ENCODE measurements at regions not wholly inside any gene's neighbourhood (a gene's known extent, or its start where the extent isn't known, plus 50 kb on each side); places are given as distances from the start of the nearest gene placed in this dataset.

DNA sequence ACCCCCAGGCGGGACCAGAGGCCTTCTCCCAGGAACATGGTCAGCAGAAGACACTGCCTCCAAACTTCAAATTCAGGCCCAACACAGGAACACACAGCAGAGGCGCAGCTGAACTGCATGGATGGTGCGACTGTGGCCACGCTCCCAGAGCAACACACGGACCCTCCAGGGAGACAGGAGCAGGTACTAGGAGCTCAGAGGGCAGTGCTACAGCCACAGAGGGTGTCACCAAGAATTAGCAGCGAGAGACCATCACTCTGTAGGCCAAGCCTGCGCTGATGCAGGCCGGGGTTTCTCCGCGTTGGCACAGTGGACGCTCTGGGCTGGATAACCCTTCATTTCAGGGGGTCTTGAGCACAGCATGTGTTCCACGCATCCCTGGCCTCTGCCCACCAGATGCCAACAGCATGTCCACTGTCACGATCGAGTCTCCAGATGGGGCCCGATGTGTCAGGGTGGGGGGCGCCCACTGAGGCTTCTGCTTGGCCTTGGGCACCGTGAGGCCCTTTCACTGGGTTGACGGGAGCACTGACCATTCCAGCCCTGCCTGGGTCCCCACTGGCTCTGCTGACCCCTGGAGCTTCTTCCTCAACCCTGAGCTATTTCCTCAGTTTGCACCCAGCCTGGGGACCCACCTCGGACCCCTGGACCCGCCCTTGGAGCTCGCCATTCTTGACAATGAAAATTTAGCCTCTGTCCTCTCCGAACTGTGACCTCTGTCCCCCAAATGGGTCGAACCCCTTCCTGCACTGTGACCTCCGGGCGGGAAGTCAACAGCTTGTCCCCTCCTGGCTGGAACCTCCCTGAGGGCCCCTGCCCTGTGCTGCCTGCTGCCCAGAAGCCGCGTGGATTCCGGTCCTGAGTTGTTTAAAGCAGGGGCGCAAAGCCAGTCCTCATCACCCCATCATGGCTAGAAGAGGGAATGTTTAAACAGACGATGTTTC, 239.4 kb downstream of the DLL1 start:
- Histone ChIP-seq H3K9me3 (ENCODE audit: control insufficient read depth, low read length) (no peaks in the 10 kb centered on the region), H3K4me3 (ENCODE audit: insufficient read depth, low read depth, low read length, poor library complexity, severe bottlenecking) (no peak overlapping the region), H3K27ac (ENCODE audit: insufficient read depth, low read length, poor library complexity, severe bottlenecking) (no peak overlapping the region), H3K4me1 (ENCODE audit: control insufficient read depth, insufficient read depth, low read length, poor library complexity, severe bottlenecking) (peaks cover 2% of the 10 kb centered on the region), H3K27me3 (replicated peaks; ENCODE audit: control insufficient read depth, insufficient read depth, low read length, poor library complexity, severe bottlenecking) (no peaks in the 10 kb centered on the region), H3K36me3 (ENCODE audit: control insufficient read depth, insufficient read depth, low read length) (no peaks in the 10 kb centered on the region)
- DNase-seq = no peak

DNA sequence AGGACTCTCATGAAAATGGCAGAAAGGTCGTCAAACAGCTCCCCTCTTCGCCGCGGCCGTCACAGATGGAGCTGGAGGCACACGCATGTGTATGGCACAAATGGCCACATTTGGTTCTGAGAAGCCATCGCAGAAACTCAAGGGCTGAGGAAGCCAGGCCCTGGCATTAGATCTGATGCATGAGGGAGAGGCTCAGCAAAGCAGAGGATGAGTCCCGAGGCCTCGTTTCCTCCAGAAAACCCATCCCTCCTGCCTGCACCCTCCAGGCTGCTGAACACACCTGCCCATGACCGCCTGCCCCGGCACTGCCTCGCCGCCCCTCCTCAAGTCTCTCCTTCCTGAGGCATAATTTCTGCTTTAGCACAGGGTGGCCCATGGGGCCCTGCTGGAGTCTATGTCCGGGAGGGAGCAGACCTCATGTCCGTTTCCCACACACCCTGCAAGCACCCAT, 240.3 kb downstream of the DLL1 start:
- H3K4me3 ChIP-seq (ENCODE audit: insufficient read depth, low read depth, low read length, poor library complexity, severe bottlenecking) = no peak overlapping the region
- H3K36me3 ChIP-seq (ENCODE audit: control insufficient read depth, insufficient read depth, low read length) = no peaks in the 10 kb centered on the region
- no peak overlapping the region for H3K27ac ChIP-seq (ENCODE audit: insufficient read depth, low read length, poor library complexity, severe bottlenecking)
- no peaks in the 10 kb centered on the region for H3K9me3 ChIP-seq (ENCODE audit: control insufficient read depth, low read length)
- DNase-seq = no peak
- no peaks in the 10 kb centered on the region for H3K27me3 ChIP-seq (replicated peaks; ENCODE audit: control insufficient read depth, insufficient read depth, low read length, poor library complexity, severe bottlenecking)
- H3K4me1 ChIP-seq (ENCODE audit: control insufficient read depth, insufficient read depth, low read length, poor library complexity, severe bottlenecking) = peaks cover 2% of the 10 kb centered on the region

DNA sequence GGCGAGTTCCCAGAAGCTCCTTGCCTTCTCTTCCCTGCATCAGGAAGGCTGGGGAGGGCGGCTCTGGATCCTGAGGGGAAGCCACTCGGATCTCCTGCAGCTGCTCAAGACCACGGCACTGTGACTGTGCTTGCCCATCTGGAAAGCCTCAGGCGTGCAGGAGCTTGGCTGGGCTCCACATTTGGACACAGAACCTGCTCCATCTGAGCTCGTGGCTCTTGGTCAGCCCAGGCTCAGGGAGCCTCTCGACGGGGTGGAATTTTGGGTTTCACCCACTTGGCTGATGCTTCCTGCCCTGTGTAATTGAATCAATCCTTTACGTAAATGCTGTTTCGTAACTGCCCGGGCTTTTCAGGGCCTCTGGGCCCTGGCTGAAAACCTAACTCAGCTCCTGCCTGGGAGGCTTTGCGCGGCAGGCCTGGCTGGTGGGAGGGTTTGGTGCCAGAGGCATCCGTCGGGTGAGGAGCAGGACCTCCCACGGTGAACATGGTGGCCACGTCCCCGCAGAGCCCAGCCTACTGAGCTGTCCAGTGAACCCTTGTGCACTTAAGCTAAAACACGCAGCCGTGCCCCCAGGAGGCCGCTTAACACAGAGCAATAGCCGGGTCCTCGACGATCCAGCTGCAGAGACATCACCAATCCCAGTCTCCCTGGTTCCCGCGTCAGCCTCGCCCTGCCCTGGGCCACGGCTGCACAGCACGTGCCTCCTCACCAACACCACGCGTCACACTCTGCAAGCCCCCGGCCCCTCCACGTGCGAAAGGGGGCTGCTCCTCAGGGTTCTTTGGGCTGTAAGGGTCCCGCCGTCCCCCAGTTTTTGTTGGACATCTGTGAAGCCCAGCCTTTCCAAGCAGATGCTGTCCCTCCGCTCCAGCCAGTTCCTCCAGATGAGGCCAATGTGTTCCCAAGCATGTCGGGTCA, 241.0 kb downstream of the DLL1 start:
- no peak for DNase-seq
- no peaks in the 10 kb centered on the region for H3K27me3 ChIP-seq (replicated peaks; ENCODE audit: control insufficient read depth, insufficient read depth, low read length, poor library complexity, severe bottlenecking)

DNA sequence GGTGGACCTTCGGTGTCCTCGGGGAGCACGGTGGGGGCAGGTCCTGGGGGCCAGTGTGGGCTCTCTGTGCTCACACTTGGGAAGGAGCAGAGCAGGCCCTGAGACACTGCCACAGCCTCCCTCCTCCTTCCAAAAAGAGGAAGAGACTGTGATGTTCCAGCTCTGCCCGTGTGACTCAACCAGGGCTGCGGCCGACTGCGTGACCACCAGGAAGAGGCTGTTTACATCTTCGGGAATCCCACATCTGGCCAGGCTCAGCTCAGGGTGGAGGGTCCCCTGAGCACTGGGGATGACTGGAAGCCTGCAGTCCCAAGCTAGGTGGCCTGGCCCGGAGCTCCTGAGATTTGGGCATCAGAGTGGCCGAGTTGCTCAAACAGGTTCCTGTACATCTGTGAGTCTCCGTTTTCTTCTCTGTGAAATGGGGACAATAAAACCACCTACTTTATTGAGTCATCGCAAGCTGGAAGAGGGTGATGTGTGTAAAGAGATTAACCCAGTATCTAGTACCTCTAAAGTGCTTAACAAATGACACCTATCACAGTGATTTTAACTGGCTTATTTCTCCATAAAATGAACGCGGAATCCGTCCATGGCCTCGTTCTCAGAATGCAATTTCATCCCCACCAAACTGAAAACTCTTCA, 242.1 kb downstream of the DLL1 start:
- no peak for DNase-seq
- H3K4me1 ChIP-seq (ENCODE audit: control insufficient read depth, insufficient read depth, low read length, poor library complexity, severe bottlenecking) = peaks cover 2% of the 10 kb centered on the region
- H3K36me3 ChIP-seq (ENCODE audit: control insufficient read depth, insufficient read depth, low read length) = no peaks in the 10 kb centered on the region
- H3K27me3 ChIP-seq (replicated peaks; ENCODE audit: control insufficient read depth, insufficient read depth, low read length, poor library complexity, severe bottlenecking) = no peaks in the 10 kb centered on the region
- H3K27ac ChIP-seq (ENCODE audit: insufficient read depth, low read length, poor library complexity, severe bottlenecking) = no peak overlapping the region
- no peaks in the 10 kb centered on the region for H3K9me3 ChIP-seq (ENCODE audit: control insufficient read depth, low read length)
- H3K4me3 ChIP-seq (ENCODE audit: insufficient read depth, low read depth, low read length, poor library complexity, severe bottlenecking) = no peak overlapping the region

More for the DNA sequence above, 241.0 kb downstream of the DLL1 start:
- no peak overlapping the region for H3K4me3 ChIP-seq (ENCODE audit: insufficient read depth, low read depth, low read length, poor library complexity, severe bottlenecking)
- H3K4me1 ChIP-seq (ENCODE audit: control insufficient read depth, insufficient read depth, low read length, poor library complexity, severe bottlenecking) = peaks cover 2% of the 10 kb centered on the region
- H3K36me3 ChIP-seq (ENCODE audit: control insufficient read depth, insufficient read depth, low read length) = no peaks in the 10 kb centered on the region
- H3K9me3 ChIP-seq (ENCODE audit: control insufficient read depth, low read length) = no peaks in the 10 kb centered on the region
- H3K27ac ChIP-seq (ENCODE audit: insufficient read depth, low read length, poor library complexity, severe bottlenecking) = no peak overlapping the region

DNA sequence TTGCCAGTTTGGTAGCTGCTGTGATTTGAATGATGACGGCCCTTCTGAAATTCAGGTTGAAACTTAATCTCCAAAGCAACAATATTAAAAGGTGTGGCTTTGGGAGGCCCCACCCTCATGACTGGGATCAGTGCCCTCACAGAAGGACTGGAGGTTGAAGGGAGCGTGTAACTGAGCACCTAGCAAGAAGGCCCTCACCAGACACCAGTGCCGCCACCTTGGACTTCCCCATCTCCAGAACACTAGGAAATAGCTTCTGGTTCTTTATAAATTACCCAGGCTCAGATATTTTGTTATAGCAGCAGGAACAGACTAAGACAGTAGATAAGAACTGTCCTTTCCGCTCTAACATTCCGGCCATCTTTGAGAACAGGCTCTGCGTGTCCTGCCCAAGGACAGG, 243.1 kb downstream of the DLL1 start:
- Histone ChIP-seq H3K36me3 (ENCODE audit: control insufficient read depth, insufficient read depth, low read length) (no peaks in the 10 kb centered on the region), H3K4me3 (ENCODE audit: insufficient read depth, low read depth, low read length, poor library complexity, severe bottlenecking) (no peak overlapping the region), H3K27me3 (replicated peaks; ENCODE audit: control insufficient read depth, insufficient read depth, low read length, poor library complexity, severe bottlenecking) (no peaks in the 10 kb centered on the region), H3K4me1 (ENCODE audit: control insufficient read depth, insufficient read depth, low read length, poor library complexity, severe bottlenecking) (peaks cover 2% of the 10 kb centered on the region), H3K9me3 (ENCODE audit: control insufficient read depth, low read length) (no peaks in the 10 kb centered on the region), H3K27ac (ENCODE audit: insufficient read depth, low read length, poor library complexity, severe bottlenecking) (no peak overlapping the region)
- DNase-seq = no peak

DNA sequence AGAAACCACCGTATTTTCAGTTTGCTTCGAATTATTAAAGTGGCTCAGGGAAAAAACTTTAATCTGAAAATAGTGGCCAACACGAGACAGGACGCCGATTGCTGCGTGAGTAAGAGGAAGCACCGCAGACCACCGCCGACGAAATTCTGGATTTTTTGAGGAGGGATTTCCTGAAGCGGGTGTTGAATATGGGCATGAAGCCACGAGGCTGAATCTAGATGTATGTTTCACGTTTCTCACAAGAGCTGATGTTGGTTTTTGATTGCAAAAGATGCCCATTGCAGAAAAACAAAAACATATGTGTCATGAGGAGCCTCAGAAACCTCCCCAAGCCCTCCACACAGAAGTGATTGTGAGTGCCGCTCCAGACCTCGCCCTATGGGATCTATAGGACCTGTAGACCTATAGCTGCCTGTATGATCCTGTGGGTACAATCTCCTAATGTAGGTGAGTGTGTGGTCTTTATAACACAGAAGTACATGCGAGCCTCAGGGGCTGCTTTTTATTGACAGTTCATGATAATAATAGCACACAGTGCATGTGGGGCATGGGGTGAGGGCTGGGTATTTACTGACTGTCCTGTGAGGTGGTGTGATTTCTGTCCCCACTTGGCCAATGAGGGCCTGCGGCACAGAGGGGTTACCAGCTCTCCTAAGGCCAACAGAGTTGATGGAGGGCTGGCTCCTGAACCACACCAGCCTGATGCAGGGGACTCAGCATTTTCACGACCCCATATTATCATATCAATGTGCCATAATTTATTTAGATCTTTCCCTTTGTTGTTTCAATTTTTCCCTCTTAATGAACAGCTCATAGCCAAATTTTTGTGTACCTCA, 243.9 kb downstream of the DLL1 start:
- no peaks in the 10 kb centered on the region for H3K27me3 ChIP-seq (replicated peaks; ENCODE audit: control insufficient read depth, insufficient read depth, low read length, poor library complexity, severe bottlenecking)
- H3K4me3 ChIP-seq (ENCODE audit: insufficient read depth, low read depth, low read length, poor library complexity, severe bottlenecking) = no peak overlapping the region
- H3K4me1 ChIP-seq (ENCODE audit: control insufficient read depth, insufficient read depth, low read length, poor library complexity, severe bottlenecking) = peaks cover 2% of the 10 kb centered on the region
- H3K9me3 ChIP-seq (ENCODE audit: control insufficient read depth, low read length) = no peaks in the 10 kb centered on the region
- no peak for DNase-seq
- no peaks in the 10 kb centered on the region for H3K36me3 ChIP-seq (ENCODE audit: control insufficient read depth, insufficient read depth, low read length)
- H3K27ac ChIP-seq (ENCODE audit: insufficient read depth, low read length, poor library complexity, severe bottlenecking) = no peak overlapping the region

DNA sequence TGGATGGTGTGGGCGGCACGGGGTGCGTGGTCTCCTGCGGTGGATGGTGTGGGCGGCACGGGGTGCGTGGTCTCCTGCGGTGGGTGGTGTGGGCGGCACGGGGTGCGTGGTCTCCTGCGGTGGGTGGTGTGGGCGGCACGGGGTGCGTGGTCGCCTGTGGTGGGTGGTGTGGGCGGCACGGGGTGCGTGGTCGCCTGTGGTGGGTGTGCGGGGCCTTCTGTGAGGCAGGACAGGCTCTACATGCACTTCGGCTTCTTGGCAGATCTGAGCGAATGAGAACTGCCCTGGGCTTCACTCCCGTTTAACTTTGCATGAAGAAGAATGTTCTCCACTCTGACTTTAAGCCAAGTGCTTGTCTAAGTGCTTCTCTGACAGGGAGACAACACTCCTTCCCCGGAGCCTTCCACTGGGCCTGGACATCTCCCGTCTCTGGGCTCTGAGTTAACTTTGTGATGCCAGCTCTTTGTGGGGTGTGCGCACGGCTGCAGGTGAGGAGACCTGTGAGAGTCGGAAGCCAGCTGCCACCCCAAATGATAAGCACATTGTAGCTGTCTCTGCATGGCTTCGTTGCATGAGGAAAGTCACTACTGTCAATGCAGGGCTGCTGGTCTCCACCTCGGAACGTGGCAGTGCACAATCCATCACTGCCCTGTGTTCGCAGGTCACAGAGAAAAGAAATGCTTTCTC, 244.8 kb downstream of the DLL1 start:
- DNase-seq = no peak
- no peaks in the 10 kb centered on the region for H3K27me3 ChIP-seq (replicated peaks; ENCODE audit: control insufficient read depth, insufficient read depth, low read length, poor library complexity, severe bottlenecking)
- H3K4me3 ChIP-seq (ENCODE audit: insufficient read depth, low read depth, low read length, poor library complexity, severe bottlenecking) = no peak overlapping the region
- H3K9me3 ChIP-seq (ENCODE audit: control insufficient read depth, low read length) = no peaks in the 10 kb centered on the region
- H3K4me1 ChIP-seq (ENCODE audit: control insufficient read depth, insufficient read depth, low read length, poor library complexity, severe bottlenecking) = peaks cover 2% of the 10 kb centered on the region
- H3K27ac ChIP-seq (ENCODE audit: insufficient read depth, low read length, poor library complexity, severe bottlenecking) = no peak overlapping the region
- H3K36me3 ChIP-seq (ENCODE audit: control insufficient read depth, insufficient read depth, low read length) = no peaks in the 10 kb centered on the region

DNA sequence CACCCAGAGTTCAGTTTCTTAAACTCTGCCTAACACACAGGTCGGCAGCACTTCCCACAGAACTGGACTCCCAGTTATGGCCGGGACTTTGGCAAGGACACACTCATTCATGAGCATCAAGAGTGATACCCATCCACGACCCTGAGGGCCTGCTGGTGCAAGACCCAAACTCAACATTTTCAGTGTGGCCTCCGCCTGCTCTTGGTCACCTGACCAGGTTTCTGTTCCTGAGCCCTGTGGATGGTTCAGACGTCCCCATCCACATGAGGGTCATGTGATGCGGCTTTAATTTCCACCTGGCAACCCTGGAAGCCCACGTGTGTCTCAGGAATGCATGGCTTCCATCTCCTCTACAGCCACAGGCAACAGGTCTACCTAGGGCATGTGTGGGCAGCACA, 245.3 kb downstream of the DLL1 start:
- Histone ChIP-seq H3K4me3 (ENCODE audit: insufficient read depth, low read depth, low read length, poor library complexity, severe bottlenecking) (no peak overlapping the region), H3K27me3 (replicated peaks; ENCODE audit: control insufficient read depth, insufficient read depth, low read length, poor library complexity, severe bottlenecking) (no peaks in the 10 kb centered on the region), H3K9me3 (ENCODE audit: control insufficient read depth, low read length) (no peaks in the 10 kb centered on the region), H3K4me1 (ENCODE audit: control insufficient read depth, insufficient read depth, low read length, poor library complexity, severe bottlenecking) (peaks cover 2% of the 10 kb centered on the region), H3K36me3 (ENCODE audit: control insufficient read depth, insufficient read depth, low read length) (no peaks in the 10 kb centered on the region), H3K27ac (ENCODE audit: insufficient read depth, low read length, poor library complexity, severe bottlenecking) (no peak overlapping the region)
- no peak for DNase-seq

All from effector memory CD4-positive, alpha-beta T cell (primary cell).